Coronary artery (tissue), 2 donors: ENCODE measurements at regions not wholly inside any gene's neighbourhood (a gene's known extent, or its start where the extent isn't known, plus 50 kb on each side); places are given as distances from the start of the nearest gene placed in this dataset.

ENCODE experiments used
- DNase-seq: peaks from one replicate; pipeline ENCODE4 v3.0.0-alpha.2; 2017; ENCODE audit warnings: low spot score
- H3K27ac ChIP-seq, 2 donors: fragments of 200-600 bp; sonication (generic); one replicate each; pipeline ENCODE4 v1.5.1; 2016 to 2019
- H3K4me3 ChIP-seq: fragments of 200-600 bp; sonication (generic); 2 replicates; pipeline ENCODE4 v1.5.1; 2016; ENCODE audit warnings: mild to moderate bottlenecking, moderate library complexity
- TF ChIP-seq, protein P1 (sequence below): fragments of 200-600 bp; sonication (generic); IDR thresholded peaks from one replicate; pipeline ENCODE4 v1.5.1; 2019; ENCODE audit warnings: antibody characterized with exemption

DNA sequence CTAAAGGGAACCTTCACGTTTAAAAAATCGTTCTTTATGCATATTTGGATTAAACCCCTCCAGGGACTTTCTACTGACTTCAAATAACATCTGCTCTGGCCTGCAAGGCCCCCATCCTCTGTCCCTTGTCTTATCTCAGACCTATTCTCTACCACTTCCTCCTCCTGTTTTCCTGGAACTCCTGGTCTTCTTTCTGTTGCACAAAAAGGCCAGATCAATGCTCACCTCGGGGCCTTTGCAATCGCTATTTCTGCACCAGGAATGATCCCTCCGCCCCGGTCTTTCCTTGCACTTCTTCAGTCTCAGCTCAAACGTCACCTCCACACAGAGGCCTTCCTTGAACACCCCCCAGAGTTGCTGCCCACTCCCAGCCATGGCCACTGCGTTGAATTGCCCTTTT lies 57.6 kb upstream of the BEGAIN start:
- TF ChIP-seq, protein P1, sequence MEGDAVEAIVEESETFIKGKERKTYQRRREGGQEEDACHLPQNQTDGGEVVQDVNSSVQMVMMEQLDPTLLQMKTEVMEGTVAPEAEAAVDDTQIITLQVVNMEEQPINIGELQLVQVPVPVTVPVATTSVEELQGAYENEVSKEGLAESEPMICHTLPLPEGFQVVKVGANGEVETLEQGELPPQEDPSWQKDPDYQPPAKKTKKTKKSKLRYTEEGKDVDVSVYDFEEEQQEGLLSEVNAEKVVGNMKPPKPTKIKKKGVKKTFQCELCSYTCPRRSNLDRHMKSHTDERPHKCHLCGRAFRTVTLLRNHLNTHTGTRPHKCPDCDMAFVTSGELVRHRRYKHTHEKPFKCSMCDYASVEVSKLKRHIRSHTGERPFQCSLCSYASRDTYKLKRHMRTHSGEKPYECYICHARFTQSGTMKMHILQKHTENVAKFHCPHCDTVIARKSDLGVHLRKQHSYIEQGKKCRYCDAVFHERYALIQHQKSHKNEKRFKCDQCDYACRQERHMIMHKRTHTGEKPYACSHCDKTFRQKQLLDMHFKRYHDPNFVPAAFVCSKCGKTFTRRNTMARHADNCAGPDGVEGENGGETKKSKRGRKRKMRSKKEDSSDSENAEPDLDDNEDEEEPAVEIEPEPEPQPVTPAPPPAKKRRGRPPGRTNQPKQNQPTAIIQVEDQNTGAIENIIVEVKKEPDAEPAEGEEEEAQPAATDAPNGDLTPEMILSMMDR, result no peak
- no peak for DNase-seq
- Histone ChIP-seq H3K27ac (no peak overlapping the region), H3K4me3 (no peak overlapping the region)

DNA sequence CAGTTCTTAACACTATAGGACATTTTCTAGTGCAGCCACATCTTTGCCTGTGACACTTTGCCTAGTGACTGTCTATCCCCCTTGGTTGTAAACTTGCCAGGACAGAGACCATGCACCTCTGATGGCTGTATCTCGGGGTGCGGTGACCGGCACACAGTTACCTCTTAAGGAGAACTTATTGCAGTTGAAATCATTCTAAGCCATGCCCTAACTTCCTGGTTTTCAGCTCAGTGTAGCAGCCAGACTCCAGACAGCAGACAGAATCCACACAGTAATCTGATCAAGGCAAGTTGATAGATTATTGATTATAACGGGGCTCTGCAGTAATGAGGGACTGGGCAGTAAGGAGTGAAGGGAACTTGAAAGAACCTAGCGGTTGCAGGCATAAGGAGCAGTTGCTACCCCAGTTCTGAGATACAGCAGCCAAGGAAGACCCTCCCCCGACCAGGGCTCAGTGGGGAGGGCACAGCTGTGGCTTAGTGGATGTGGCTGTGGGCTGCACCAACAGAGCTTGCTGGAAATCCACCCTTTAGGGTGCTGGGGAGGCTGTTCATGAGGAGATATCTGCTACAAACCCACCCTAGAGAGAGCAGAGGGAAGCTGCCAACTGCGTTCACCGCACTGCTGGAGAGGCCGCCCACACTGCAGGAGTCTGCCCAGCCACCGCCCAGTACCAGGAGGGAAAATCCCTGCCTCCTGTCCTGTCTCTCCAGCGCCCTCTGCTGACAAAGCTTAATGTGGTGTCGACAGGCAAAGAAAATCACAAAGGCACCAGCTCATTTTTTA lies 58.2 kb upstream of the BEGAIN start:
- no peak overlapping the region for H3K4me3 ChIP-seq
- DNase-seq, result no peak
- TF ChIP-seq, protein P1, result no peak
- H3K27ac ChIP-seq, result no peak overlapping the region

- no peak for DNase-seq
- Histone ChIP-seq H3K27ac (no peak overlapping the region), H3K4me3 (no peak overlapping the region)
- TF ChIP-seq, protein P1, result no peak
Observed at GRCh38 chr14:100645982-100646314, 58.7 kb upstream of the BEGAIN start.

GRCh38 chr14:100648474-100649172 lies 61.4 kb upstream of the BEGAIN start:
- Histone ChIP-seq H3K4me3 (no peak overlapping the region), H3K27ac (no peak overlapping the region)
- TF ChIP-seq, protein P1, result no peak
- no peak for DNase-seq

- TF ChIP-seq, protein P1, result no peak
- H3K27ac ChIP-seq, result no peak overlapping the region
- no peak overlapping the region for H3K4me3 ChIP-seq
- DNase-seq, result no peak
Observed at GRCh38 chr14:100649173-100649519, 61.9 kb upstream of the BEGAIN start.

DNA sequence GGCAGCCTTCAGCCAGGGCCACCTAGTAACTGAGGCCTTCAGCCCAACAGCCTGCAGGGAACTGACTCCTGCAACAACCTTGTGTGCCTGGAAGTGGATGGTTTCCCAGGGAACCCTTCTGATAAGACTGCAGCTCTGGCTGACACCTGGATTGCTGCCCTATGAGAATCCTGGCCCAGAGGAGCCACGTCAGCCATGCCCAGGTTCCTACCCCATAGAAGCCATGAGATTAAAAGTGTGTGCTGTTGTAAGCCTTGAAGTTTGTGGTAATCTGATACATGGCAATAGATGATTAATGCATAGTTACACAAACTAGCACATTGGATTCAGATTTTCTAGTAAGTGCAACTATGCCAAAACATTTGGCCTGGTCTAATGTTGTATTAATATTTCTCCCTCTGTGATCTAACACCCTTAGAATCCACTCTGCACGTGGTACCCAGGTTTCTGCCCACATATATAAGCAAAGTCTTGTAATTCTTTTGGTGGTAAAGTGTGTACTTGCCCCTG lies 64.8 kb upstream of the BEGAIN start:
- no peak for DNase-seq
- Histone ChIP-seq H3K27ac (no peak overlapping the region), H3K4me3 (no peak overlapping the region)
- TF ChIP-seq, protein P1, result no peak

DNA sequence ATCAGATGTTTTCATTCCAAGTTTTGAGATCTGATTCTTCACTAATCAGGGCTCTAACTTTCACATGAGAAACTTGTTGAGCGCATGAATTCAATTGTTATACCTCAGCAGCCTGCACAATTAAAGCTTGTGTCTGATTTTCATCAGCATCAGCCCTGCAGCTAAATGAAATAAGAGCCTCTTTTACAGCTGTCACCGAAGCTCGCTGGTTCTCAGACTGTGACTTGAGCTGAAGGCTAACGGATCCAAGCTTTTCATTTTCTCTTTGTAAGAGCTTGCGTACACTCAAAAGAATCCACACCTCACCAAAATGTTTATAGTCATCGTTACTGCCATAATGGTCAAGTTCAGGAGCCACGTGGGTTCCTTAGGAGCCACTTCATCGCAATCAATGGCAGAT lies 65.5 kb upstream of the BEGAIN start:
- TF ChIP-seq, protein P1, result no peak
- DNase-seq, result no peak
- Histone ChIP-seq H3K4me3 (no peak overlapping the region), H3K27ac (no peak overlapping the region)
